ENCODE measurements at regions not wholly inside any gene's neighbourhood (a gene's known extent, or its start where the extent isn't known, plus 50 kb on each side); places are given as distances from the start of the nearest gene placed in this dataset.

GRCh38 chr13:76813000-76813691 lies 73.1 kb downstream of the KCTD12 start:
- TF ChIP-seq CTCF (IDR thresholded peaks at IDR 0.05; ENCODE audit: insufficient read depth, low read length, severe bottlenecking) = no peak
- Histone ChIP-seq H3K4me3 (ENCODE audit: low read depth, low read length) (no peak overlapping the region), H3K27me3 (ENCODE audit: control insufficient read depth, insufficient read depth, low read length) (peaks cover 2% of the 10 kb centered on the region), H3K36me3 (ENCODE audit: control insufficient read depth, insufficient read depth, low read length) (no peaks in the 10 kb centered on the region)
- FAIRE-seq (peak; percentile 40), DNase-seq (ENCODE audit: low read depth) (no peak)

GRCh38 chr13:76812206-76812897 lies 73.9 kb downstream of the KCTD12 start:
- no peak for TF ChIP-seq CTCF (IDR thresholded peaks at IDR 0.05; ENCODE audit: insufficient read depth, low read length, severe bottlenecking)
- DNase-seq (ENCODE audit: low read depth) (no peak), FAIRE-seq (no peak)
- no peaks in the 10 kb centered on the region for H3K36me3 ChIP-seq (ENCODE audit: control insufficient read depth, insufficient read depth, low read length)
- H3K4me3 ChIP-seq (ENCODE audit: low read depth, low read length) = no peak overlapping the region
- H3K27me3 ChIP-seq (ENCODE audit: control insufficient read depth, insufficient read depth, low read length) = peaks cover 2% of the 10 kb centered on the region

GRCh38 chr13:76809389-76809788 lies 76.8 kb downstream of the KCTD12 start:
- H3K27me3 ChIP-seq (ENCODE audit: control insufficient read depth, insufficient read depth, low read length) = peaks cover 2% of the 10 kb centered on the region
- FAIRE-seq = no peak
- TF ChIP-seq CTCF (IDR thresholded peaks at IDR 0.05; ENCODE audit: insufficient read depth, low read length, severe bottlenecking) = no peak
- no peaks in the 10 kb centered on the region for H3K36me3 ChIP-seq (ENCODE audit: control insufficient read depth, insufficient read depth, low read length)
- DNase-seq (ENCODE audit: low read depth) = no peak
- no peak overlapping the region for H3K4me3 ChIP-seq (ENCODE audit: low read depth, low read length)

- no peaks in the 10 kb centered on the region for H3K36me3 ChIP-seq (ENCODE audit: control insufficient read depth, insufficient read depth, low read length)
- no peak for TF ChIP-seq CTCF (IDR thresholded peaks at IDR 0.05; ENCODE audit: insufficient read depth, low read length, severe bottlenecking)
- DNase-seq (ENCODE audit: low read depth) = no peak
- no peak for FAIRE-seq
- no peak overlapping the region for H3K4me3 ChIP-seq (ENCODE audit: low read depth, low read length)
- H3K27me3 ChIP-seq (ENCODE audit: control insufficient read depth, insufficient read depth, low read length) = peaks cover 2% of the 10 kb centered on the region
Measured at GRCh38 chr13:76808927-76809326, 77.3 kb downstream of the KCTD12 start.

GRCh38 chr13:76804801-76805200 lies 81.4 kb downstream of the KCTD12 start:
- FAIRE-seq = no peak
- no peaks in the 10 kb centered on the region for H3K36me3 ChIP-seq (ENCODE audit: control insufficient read depth, insufficient read depth, low read length)
- TF ChIP-seq CTCF (IDR thresholded peaks at IDR 0.05; ENCODE audit: insufficient read depth, low read length, severe bottlenecking) = no peak

More at GRCh38 chr13:76804801-76805200, 81.4 kb downstream of the KCTD12 start:
- DNase-seq (ENCODE audit: low read depth) = no peak
- no peak overlapping the region for H3K4me3 ChIP-seq (ENCODE audit: low read depth, low read length)
- H3K27me3 ChIP-seq (ENCODE audit: control insufficient read depth, insufficient read depth, low read length) = no peaks in the 10 kb centered on the region

Data from bronchial epithelial cell (primary cell).